Coronary artery (tissue), 2 donors: ENCODE measurements at regions not wholly inside any gene's neighbourhood (a gene's known extent, or its start where the extent isn't known, plus 50 kb on each side); places are given as distances from the start of the nearest gene placed in this dataset.

Experiments used
- DNase-seq: peaks from one replicate; pipeline ENCODE4 v3.0.0-alpha.2; 2017; ENCODE audit warnings: low spot score
- H3K27ac ChIP-seq, 2 donors: fragments of 200-600 bp; sonication (generic); one replicate each; pipeline ENCODE4 v1.5.1; 2016 to 2019
- H3K4me3 ChIP-seq: fragments of 200-600 bp; sonication (generic); 2 replicates; pipeline ENCODE4 v1.5.1; 2016; ENCODE audit warnings: mild to moderate bottlenecking, moderate library complexity
- CTCF ChIP-seq: fragments of 200-600 bp; sonication (generic); IDR thresholded peaks from one replicate; pipeline ENCODE4 v1.5.1; 2019; ENCODE audit warnings: antibody characterized with exemption

- Histone ChIP-seq H3K27ac (no peak overlapping the region), H3K4me3 (no peak overlapping the region)
- no peak for DNase-seq
- no peak for TF ChIP-seq CTCF
Measured at GRCh38 chr12:3951380-3952135, 78.4 kb upstream of the PARP11 start.

- H3K4me3 ChIP-seq, result no peak overlapping the region
- H3K27ac ChIP-seq, result no peak overlapping the region
- no peak for TF ChIP-seq CTCF
- DNase-seq, result no peak
Measured at GRCh38 chr12:3950714-3951320, 77.6 kb upstream of the PARP11 start.

- no peak for DNase-seq
- no peak for TF ChIP-seq CTCF
- H3K27ac ChIP-seq, result no peak overlapping the region
Measured at GRCh38 chr12:3947781-3948180, 74.6 kb upstream of the PARP11 start.

GRCh38 chr12:3945671-3946070, 72.5 kb upstream of the PARP11 start:
- no peak overlapping the region for H3K27ac ChIP-seq
- H3K4me3 ChIP-seq, result no peak overlapping the region
- TF ChIP-seq CTCF, result no peak
- no peak for DNase-seq

More at GRCh38 chr12:3947781-3948180, 74.6 kb upstream of the PARP11 start:
- H3K4me3 ChIP-seq, result no peak overlapping the region

GRCh38 chr12:3944620-3945019, 71.4 kb upstream of the PARP11 start:
- H3K27ac ChIP-seq, result no peak overlapping the region
- TF ChIP-seq CTCF, result no peak
- DNase-seq, result no peak
- no peak overlapping the region for H3K4me3 ChIP-seq

GRCh38 chr12:3938042-3938544, 64.9 kb upstream of the PARP11 start:
- DNase-seq, result no peak
- no peak overlapping the region for H3K4me3 ChIP-seq
- no peak overlapping the region for H3K27ac ChIP-seq
- no peak for TF ChIP-seq CTCF

GRCh38 chr12:3935078-3935477, 61.9 kb upstream of the PARP11 start:
- Histone ChIP-seq H3K27ac (no peak overlapping the region), H3K4me3 (no peak overlapping the region)
- no peak for DNase-seq
- TF ChIP-seq CTCF, result no peak
